Lower leg skin (tissue), 4 donors: ENCODE measurements at regions not wholly inside any gene's neighbourhood (a gene's known extent, or its start where the extent isn't known, plus 50 kb on each side); places are given as distances from the start of the nearest gene placed in this dataset.
"Not testable (repeated sequence)": the region's sequence is repeated elsewhere in the genome, so short reads cannot be mapped to it uniquely, and the experiment has no call there.

Experiments used
- DNase-seq, 2 donors: peaks; one replicate each; pipeline ENCODE4 v3.0.0-alpha.2; 2019; ENCODE audit warnings: low spot score in 2 of 2
- H3K4me3 ChIP-seq: fragments of 200-600 bp; sonication (generic); 2 replicates; pipeline ENCODE4 v1.5.1; 2017; ENCODE audit warnings: mild to moderate bottlenecking, low read depth; ENCODE audit not compliant: poor library complexity, severe bottlenecking
- CTCF ChIP-seq, 3 donors: fragments of 450-650 bp; IDR thresholded peaks; one replicate each; pipeline ENCODE4 v1.5.1; 2016; ENCODE audit warnings: antibody characterized with exemption in 3 of 3, mild to moderate bottlenecking in 3 of 3, moderate library complexity in 2 of 3
- POLR2A ChIP-seq, 2 donors: fragments of 450-650 bp; IDR thresholded peaks; one replicate each; pipeline ENCODE4 v1.6.1; 2016 to 2017; ENCODE audit warnings: antibody characterized with exemption in 2 of 2, mild to moderate bottlenecking in 1 of 2, moderate library complexity in 1 of 2
- WGBS, 2 donors: methylation state at CpG; one replicate each; pipeline ENCODE4 v1.1.5; 2018; 5-methylcytosine and 5-hydroxymethylcytosine counted together
- intact Hi-C: fragments of 100-400 bp; cut with DNase I; formaldehyde crosslinking; loops from one replicate; pipeline ENCODE4 v1.15.0; 2023; ENCODE audit warnings: low total_unique reads

DNA sequence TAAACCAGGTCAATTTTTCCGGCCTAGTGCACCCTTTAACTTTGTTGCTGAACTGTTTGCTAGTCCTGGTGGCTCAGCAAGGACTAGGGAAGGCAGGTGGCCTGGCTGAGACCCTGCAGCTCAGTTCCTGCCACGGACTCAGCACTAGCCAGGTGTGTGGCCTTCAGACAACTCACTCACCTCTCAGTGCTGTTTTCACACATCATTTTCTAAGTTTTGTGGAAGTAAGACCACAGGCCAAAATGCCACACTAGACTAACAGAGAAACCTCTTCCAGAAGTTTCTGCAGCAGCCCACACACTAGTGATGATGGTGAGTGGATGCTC, 65.9 kb upstream of the SLC1A4 start:
- TF ChIP-seq CTCF (IDR thresholded peaks at IDR 0.05) = no peak
- no peak for TF ChIP-seq POLR2A (IDR thresholded peaks at IDR 0.05)
- intact Hi-C loops = no loop called here
- no peak for DNase-seq
- no peak overlapping the region for H3K4me3 ChIP-seq
- WGBS, 2 donors = 83 to 97% methylated on average over 2 of the region's 2 CpGs

GRCh38 chr2:64924170-64924934, 64.8 kb upstream of the SLC1A4 start:
- intact Hi-C loops = no loop called here
- WGBS, 2 donors = 88% methylated on average over 6 of the region's 6 CpGs
- H3K4me3 ChIP-seq = no peak overlapping the region
- no peak for DNase-seq
- no peak for TF ChIP-seq CTCF (IDR thresholded peaks at IDR 0.05)
- TF ChIP-seq POLR2A (IDR thresholded peaks at IDR 0.05) = no peak

GRCh38 chr2:64925930-64926722, 63.1 kb upstream of the SLC1A4 start:
- H3K4me3 ChIP-seq, intact Hi-C loops, DNase-seq: not testable (repeated sequence)
- WGBS, 2 donors = 93 to 100% methylated on average over 2 of the region's 2 CpGs

DNA sequence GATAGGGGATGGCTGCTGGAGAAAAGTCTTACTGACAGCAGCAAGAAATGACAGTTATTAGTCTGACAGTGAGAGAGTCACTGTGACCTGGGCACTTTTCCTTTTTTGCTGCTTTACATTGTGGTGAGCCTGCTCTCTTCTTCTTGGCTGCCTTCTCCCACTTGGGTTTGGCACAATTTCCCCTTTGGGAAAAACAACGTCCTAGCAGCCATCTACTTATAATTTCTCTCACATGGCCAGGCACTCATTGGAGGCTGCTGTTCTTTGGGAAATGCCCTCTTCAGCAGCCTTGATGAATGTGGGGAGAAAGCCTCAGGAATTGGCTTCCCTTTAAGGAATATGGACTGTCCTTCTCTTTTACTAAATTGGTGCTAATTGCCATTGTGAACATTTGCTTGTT, 60.4 kb upstream of the SLC1A4 start:
- no peak for TF ChIP-seq CTCF (IDR thresholded peaks at IDR 0.05)
- TF ChIP-seq POLR2A (IDR thresholded peaks at IDR 0.05) = no peak
- WGBS, 2 donors = 7 to 20% methylated on average over 1 of the region's 1 CpG
- intact Hi-C loops = no loop called here
- DNase-seq = no peak
- H3K4me3 ChIP-seq = no peak overlapping the region

- TF ChIP-seq POLR2A (IDR thresholded peaks at IDR 0.05) (no peak), CTCF (IDR thresholded peaks at IDR 0.05) (no peak)
- WGBS, 2 donors = 77 to 83% methylated on average over 1 of the region's 1 CpG
- intact Hi-C loops = no loop called here
- no peak overlapping the region for H3K4me3 ChIP-seq
- DNase-seq = no peak
Measured at GRCh38 chr2:64929333-64929732, 59.9 kb upstream of the SLC1A4 start.

- intact Hi-C loops = no loop called here
Measured at GRCh38 chr2:64930258-64930671, 58.9 kb upstream of the SLC1A4 start.

More at GRCh38 chr2:64930258-64930671, 58.9 kb upstream of the SLC1A4 start:
- no peak overlapping the region for H3K4me3 ChIP-seq
- WGBS, 2 donors = 88 to 100% methylated on average over 1 of the region's 1 CpG
- no peak for DNase-seq
- TF ChIP-seq POLR2A (IDR thresholded peaks at IDR 0.05) (no peak), CTCF (IDR thresholded peaks at IDR 0.05) (no peak)
